H9 (cell line): ENCODE measurements at regions not wholly inside any gene's neighbourhood (a gene's known extent, or its start where the extent isn't known, plus 50 kb on each side); places are given as distances from the start of the nearest gene placed in this dataset.

ENCODE experiments used
- DNase-seq: peaks from one replicate; pipeline ENCODE4 v3.0.0-alpha.2; 2017
- H2AFZ ChIP-seq: one replicate; pipeline ENCODE4 v1.6.1; 2013; ENCODE audit warnings: mild to moderate bottlenecking, low read length, control low read depth, moderate library complexity
- H2AK5ac ChIP-seq: 2 replicates; pipeline ENCODE4 v1.6.1; 2013; ENCODE audit warnings: low read length, control low read depth, mixed read lengths; ENCODE audit not compliant: insufficient read length
- H2BK120ac ChIP-seq: one replicate; pipeline ENCODE4 v1.6.1; 2013; ENCODE audit warnings: low read depth, mild to moderate bottlenecking, low read length, control low read depth, inconsistent platforms; ENCODE audit not compliant: poor library complexity, severe bottlenecking
- H2BK12ac ChIP-seq: 2 replicates; pipeline ENCODE4 v1.6.1; 2013; ENCODE audit warnings: low read length, control low read depth, mixed read lengths, low read depth; ENCODE audit not compliant: insufficient read length
- H2BK15ac ChIP-seq: 2 replicates; pipeline ENCODE4 v1.6.1; 2013; ENCODE audit warnings: low read depth, low read length, control low read depth
- H2BK20ac ChIP-seq: one replicate; pipeline ENCODE4 v1.6.1; 2013; ENCODE audit warnings: low read depth, mild to moderate bottlenecking, low read length, control low read depth, inconsistent platforms; ENCODE audit not compliant: poor library complexity, severe bottlenecking
- H2BK5ac ChIP-seq: 2 replicates; pipeline ENCODE4 v1.6.1; 2013; ENCODE audit warnings: low read length, control low read depth, mixed read lengths; ENCODE audit not compliant: insufficient read length
- H3K14ac ChIP-seq: 2 replicates; pipeline ENCODE4 v1.6.1; 2013; ENCODE audit warnings: low read length, control low read depth; ENCODE audit not compliant: insufficient read depth
- H3K18ac ChIP-seq: 2 replicates; pipeline ENCODE4 v1.6.1; 2013; ENCODE audit warnings: low read depth, mild to moderate bottlenecking, mixed read lengths, low read length, control low read depth; ENCODE audit not compliant: insufficient read length
- H3K23ac ChIP-seq: 2 replicates; pipeline ENCODE4 v1.6.1; 2013; ENCODE audit warnings: low read length, control low read depth, mixed read lengths, low read depth; ENCODE audit not compliant: insufficient read length
- H3K23me2 ChIP-seq: 2 replicates; pipeline ENCODE4 v1.6.1; 2013; ENCODE audit warnings: low read depth, mild to moderate bottlenecking, mixed read lengths, low read length, control low read depth; ENCODE audit not compliant: insufficient read length, poor library complexity, severe bottlenecking
- H3K27ac ChIP-seq: 2 replicates; pipeline ENCODE4 v1.5.1; 2013; ENCODE audit warnings: low read length, control low read depth, mixed read lengths, low read depth; ENCODE audit not compliant: insufficient read length
- H3K27me3 ChIP-seq: 2 replicates; pipeline ENCODE4 v1.6.1; 2013; ENCODE audit warnings: low read length, control low read depth, inconsistent platforms; ENCODE audit not compliant: insufficient read depth
- H3K4ac ChIP-seq: 2 replicates; pipeline ENCODE4 v1.6.1; 2013; ENCODE audit warnings: low read depth, mild to moderate bottlenecking, control low read depth, inconsistent platforms, low read length, moderate library complexity
- H3K4me1 ChIP-seq: 2 replicates; pipeline ENCODE4 v1.6.1; 2013; ENCODE audit warnings: low read length, control low read depth, inconsistent platforms; ENCODE audit not compliant: insufficient read depth
- H3K4me2 ChIP-seq: 2 replicates; pipeline ENCODE4 v1.6.1; 2013; ENCODE audit warnings: low read length, control low read depth, mixed read lengths; ENCODE audit not compliant: insufficient read length, insufficient read depth
- H3K56ac ChIP-seq: 2 replicates; pipeline ENCODE4 v1.6.1; 2013; ENCODE audit warnings: low read depth, mild to moderate bottlenecking, mixed read lengths, low read length, control low read depth; ENCODE audit not compliant: insufficient read length
- H3K79me1 ChIP-seq: 2 replicates; pipeline ENCODE4 v1.6.1; 2013; ENCODE audit warnings: low read depth, mild to moderate bottlenecking, moderate library complexity, low read length, control low read depth, inconsistent platforms; ENCODE audit not compliant: insufficient read depth, poor library complexity, severe bottlenecking
- H3K79me2 ChIP-seq: 2 replicates; pipeline ENCODE4 v1.6.1; 2013; ENCODE audit warnings: low read length, control low read depth, inconsistent platforms; ENCODE audit not compliant: insufficient read depth
- H3K9ac ChIP-seq: 2 replicates; pipeline ENCODE4 v1.6.1; 2013; ENCODE audit warnings: low read length, control low read depth, mixed read lengths; ENCODE audit not compliant: insufficient read length; ENCODE audit errors: extremely low read depth
- H3K9me3 ChIP-seq: one replicate; pipeline ENCODE4 v1.6.1; 2013; ENCODE audit warnings: low read depth, low read length, inconsistent platforms; ENCODE audit not compliant: control insufficient read depth
- H3T11ph ChIP-seq: one replicate; pipeline ENCODE4 v1.6.1; 2013; ENCODE audit warnings: mild to moderate bottlenecking, low read length, control low read depth, inconsistent platforms
- H4K20me1 ChIP-seq: one replicate; pipeline ENCODE4 v1.6.1; 2013; ENCODE audit not compliant: control insufficient read depth, insufficient read length, insufficient read depth
- H4K5ac ChIP-seq: 2 replicates; pipeline ENCODE4 v1.6.1; 2013; ENCODE audit warnings: low read depth, mild to moderate bottlenecking, mixed read lengths, low read length, control low read depth; ENCODE audit not compliant: insufficient read length
- H4K8ac ChIP-seq: replicated peaks from 2 replicates; pipeline ENCODE4 v1.6.1; 2013; ENCODE audit warnings: low read length, control low read depth, mixed read lengths, low read depth; ENCODE audit not compliant: insufficient read length
- H4K91ac ChIP-seq: 2 replicates; pipeline ENCODE4 v1.6.1; 2013; ENCODE audit warnings: low read depth, mild to moderate bottlenecking, moderate library complexity, mixed read lengths, low read length, control low read depth; ENCODE audit not compliant: insufficient read length
- H3K27ac Mint-ChIP-seq, 3 experiments: 2 replicates in 2 of 3; 3 replicates in 1 of 3; pipeline ENCODE4 v1.8.0; 2020 to 2021; ENCODE audit warnings: mixed read lengths in 3 of 3, mild to moderate bottlenecking in 1 of 3, moderate library complexity in 1 of 3
- H3K27me3 Mint-ChIP-seq: 2 replicates; pipeline ENCODE4 v1.8.0; 2021; ENCODE audit warnings: low read depth, mild to moderate bottlenecking, moderate library complexity, mixed read lengths
- H3K36me3 Mint-ChIP-seq, 3 experiments: 2 replicates in 2 of 3; 3 replicates in 1 of 3; pipeline ENCODE4 v1.8.0; 2020 to 2021; ENCODE audit warnings: low read depth in 3 of 3, mixed read lengths in 3 of 3; ENCODE audit not compliant: insufficient read depth in 1 of 3
- H3K4me1 Mint-ChIP-seq, 2 experiments: 2 replicates each; pipeline ENCODE4 v1.8.0; 2020; ENCODE audit warnings: mixed read lengths in 2 of 2
- H3K4me3 Mint-ChIP-seq, 2 experiments: 2 replicates in 1 of 2; 3 replicates in 1 of 2; pipeline ENCODE4 v1.8.0; 2020 to 2021; ENCODE audit warnings: mild to moderate bottlenecking in 2 of 2, mixed read lengths in 2 of 2, moderate library complexity in 1 of 2
- H3K9me3 Mint-ChIP-seq, 2 experiments: 2 replicates in 1 of 2; 3 replicates in 1 of 2; pipeline ENCODE4 v1.8.0; 2020; ENCODE audit warnings: mild to moderate bottlenecking in 2 of 2, mixed read lengths in 2 of 2, moderate library complexity in 1 of 2
- WGBS: extraction: QIAGEN DNeasy Blood & Tissue Kit; methylation state at CpG from one replicate; pipeline ENCODE4 v1.1.7; 2013; ENCODE audit warnings: missing lambda C conversion rate, low lambda C conversion rate, mixed read lengths; ENCODE audit not compliant: insufficient read length; ENCODE audit errors: extremely low coverage; 5-methylcytosine and 5-hydroxymethylcytosine counted together
- TF ChIP-seq, protein P1 (sequence below): fragments of 200-600 bp; sonication (generic); conservative IDR thresholded peaks from 3 replicates; pipeline ENCODE4 v1.8.0; 2021; ENCODE audit warnings: antibody characterized with exemption, mild to moderate bottlenecking

DNA sequence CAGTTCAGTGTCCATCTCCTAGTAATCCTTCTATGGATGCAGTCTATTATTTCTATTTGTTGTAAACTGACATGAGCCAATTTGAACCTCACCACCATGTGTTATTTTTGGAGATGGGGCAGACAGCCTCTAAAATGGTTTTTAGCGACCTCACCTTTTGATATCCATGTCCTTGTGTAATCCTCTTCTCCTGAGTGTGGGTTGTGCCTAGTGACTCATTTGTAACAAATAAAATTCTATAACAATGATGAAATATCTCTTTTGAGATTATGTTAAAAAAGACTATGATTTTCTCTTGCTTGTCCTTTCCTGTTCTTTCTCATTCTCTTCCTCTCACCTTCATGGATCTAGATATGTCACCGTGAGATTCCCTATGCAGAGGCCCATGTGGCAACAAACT is 554.6 kb upstream of the ANO3 start:
- Histone ChIP-seq H3K23ac (no peak overlapping the region), H2AFZ (no peak overlapping the region), H3K56ac (no peak overlapping the region), H3K14ac (no peak overlapping the region), H3K4me2 (no peak overlapping the region), H4K91ac (no peak overlapping the region), H3K9ac (no peak overlapping the region), H3K27me3 (no peaks in the 10 kb centered on the region), H2BK15ac (no peak overlapping the region), H3K18ac (no peak overlapping the region), H3K79me2 (no peaks in the 10 kb centered on the region), H3K23me2 (no peaks in the 10 kb centered on the region), H3K4me1 (no peaks in the 10 kb centered on the region), H2BK5ac (no peak overlapping the region), H4K5ac (no peak overlapping the region), H4K20me1 (no peaks in the 10 kb centered on the region), H2BK120ac (no peak overlapping the region), H3K79me1 (no peaks in the 10 kb centered on the region), H3T11ph (no peak overlapping the region), H3K9me3 (no peaks in the 10 kb centered on the region), H3K4ac (no peak overlapping the region), H2AK5ac (no peak overlapping the region), H4K8ac (no peak overlapping the region), H2BK20ac (no peak overlapping the region), H3K27ac (no peak overlapping the region), H2BK12ac (no peak overlapping the region)
- Mint-ChIP-seq H3K4me3 (no peak overlapping the region), H3K4me1 (peaks cover 6 to 7% of the 10 kb centered on the region in 2 experiments), H3K9me3 (no peaks in the 10 kb centered on the region; a peak in 2 of 5 replicates), H3K36me3 (no peaks in the 10 kb centered on the region; a peak in 2 of 7 replicates), H3K27ac (no peak overlapping the region), H3K27me3 (no peaks in the 10 kb centered on the region)
- WGBS: no CpG with 5 or more reads among the region's 2 CpGs
- TF ChIP-seq, protein P1, sequence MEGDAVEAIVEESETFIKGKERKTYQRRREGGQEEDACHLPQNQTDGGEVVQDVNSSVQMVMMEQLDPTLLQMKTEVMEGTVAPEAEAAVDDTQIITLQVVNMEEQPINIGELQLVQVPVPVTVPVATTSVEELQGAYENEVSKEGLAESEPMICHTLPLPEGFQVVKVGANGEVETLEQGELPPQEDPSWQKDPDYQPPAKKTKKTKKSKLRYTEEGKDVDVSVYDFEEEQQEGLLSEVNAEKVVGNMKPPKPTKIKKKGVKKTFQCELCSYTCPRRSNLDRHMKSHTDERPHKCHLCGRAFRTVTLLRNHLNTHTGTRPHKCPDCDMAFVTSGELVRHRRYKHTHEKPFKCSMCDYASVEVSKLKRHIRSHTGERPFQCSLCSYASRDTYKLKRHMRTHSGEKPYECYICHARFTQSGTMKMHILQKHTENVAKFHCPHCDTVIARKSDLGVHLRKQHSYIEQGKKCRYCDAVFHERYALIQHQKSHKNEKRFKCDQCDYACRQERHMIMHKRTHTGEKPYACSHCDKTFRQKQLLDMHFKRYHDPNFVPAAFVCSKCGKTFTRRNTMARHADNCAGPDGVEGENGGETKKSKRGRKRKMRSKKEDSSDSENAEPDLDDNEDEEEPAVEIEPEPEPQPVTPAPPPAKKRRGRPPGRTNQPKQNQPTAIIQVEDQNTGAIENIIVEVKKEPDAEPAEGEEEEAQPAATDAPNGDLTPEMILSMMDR: no peak
- DNase-seq: no peak
